Vagina (tissue), 2 donors: ENCODE measurements at regions not wholly inside any gene's neighbourhood (a gene's known extent, or its start where the extent isn't known, plus 50 kb on each side); places are given as distances from the start of the nearest gene placed in this dataset.

Source experiments
- CTCF ChIP-seq, 3 experiments: fragments of 450-650 bp in 2 of 3; fragments of 200-600 bp in 1 of 3; sonication (generic) in 1 of 3; IDR thresholded peaks; one replicate each; pipeline ENCODE4 v1.5.1; 2017 to 2019; ENCODE audit warnings: antibody characterized with exemption in 3 of 3, mild to moderate bottlenecking in 2 of 3, moderate library complexity in 2 of 3
- POLR2A ChIP-seq, 2 donors: fragments of 450-650 bp; IDR thresholded peaks; one replicate each; pipeline ENCODE4 v1.6.1; 2017; ENCODE audit warnings: antibody characterized with exemption in 2 of 2, mild to moderate bottlenecking in 2 of 2, moderate library complexity in 2 of 2
- POLR2AphosphoS5 ChIP-seq, 2 donors: sonication (generic); formaldehyde crosslinking; IDR thresholded peaks; one replicate each; pipeline ENCODE4 v1.9.0; 2017; ENCODE audit warnings: antibody characterized with exemption in 2 of 2, mild to moderate bottlenecking in 2 of 2, low read depth in 1 of 2; ENCODE audit not compliant: insufficient read depth in 1 of 2

- TF ChIP-seq POLR2A (IDR thresholded peaks at IDR 0.05) (no peak), POLR2AphosphoS5 (IDR thresholded peaks at IDR 0.05; ENCODE audit: insufficient read depth in 1 of 2, low read depth in 1 of 2) (no peak), CTCF (IDR thresholded peaks at IDR 0.05) (no peak)
These were observed 53.1 kb downstream of the NAV1 start for GRCh38 chr1:201591981-201592380.
